ENCODE measurements at regions not wholly inside any gene's neighbourhood (a gene's known extent, or its start where the extent isn't known, plus 50 kb on each side); places are given as distances from the start of the nearest gene placed in this dataset.

- H3K4me2 ChIP-seq (ENCODE audit: insufficient read depth in 1 of 2, low read depth in 2 of 2, low read length in 2 of 2): no peak overlapping the region
- H2AK5ac ChIP-seq (ENCODE audit: low read depth, low read length): no peak overlapping the region
- DNase-seq (ENCODE audit: low read depth in 1 of 2, low spot score in 2 of 2) (no peak), FAIRE-seq (no peak)
- H3K36me3 ChIP-seq (ENCODE audit: control insufficient read depth in 2 of 4, insufficient read depth in 4 of 4, low read length in 3 of 4): no peaks in the 10 kb centered on the region
- H2BK15ac ChIP-seq (ENCODE audit: low read length): no peak overlapping the region
- POLR2A ChIA-PET (ENCODE audit: partially characterized antibody): no interaction called here
- no peak overlapping the region for H2BK120ac ChIP-seq (replicated peaks; ENCODE audit: low read depth, low read length)
- no peak overlapping the region for H3K18ac ChIP-seq (ENCODE audit: extremely low read depth, low read length)
- no peak overlapping the region for H3K56ac ChIP-seq (replicated peaks; ENCODE audit: insufficient read length, low read depth, low read length)
- H3K9me3 ChIP-seq (ENCODE audit: insufficient read depth in 2 of 2, low read depth in 1 of 2, low read length in 1 of 2): no peaks in the 10 kb centered on the region
- no peak overlapping the region for H4K8ac ChIP-seq (ENCODE audit: extremely low read depth, insufficient read depth, low read length)
- no peak overlapping the region for H4K5ac ChIP-seq (ENCODE audit: insufficient read length, low read depth, low read length)
- CTCF ChIA-PET (ENCODE audit: partially characterized antibody): interaction anchor here (0.6 to 0.8 kb wide), 2 partner anchors 22 to 75 kb away, joined by 3 read pairs; no protein-coding TSS in a partner anchor
- no peaks in the 10 kb centered on the region for H3K27me3 ChIP-seq (replicated peaks in 1 of 4; ENCODE audit: control insufficient read depth in 3 of 4, extremely low read depth in 1 of 4, insufficient read depth in 3 of 4, low read length in 3 of 4)
- 94% methylated on average over 7 of the region's 7 CpGs; no CpG with 5 or more reads in 1 of the 2 experiments for WGBS, 2 experiments (ENCODE audit: extremely low coverage in 1 of 2, insufficient coverage in 1 of 2, insufficient read length in 1 of 2, insufficient replicate concordance in 2 of 2, low coverage in 1 of 2, low lambda C conversion rate in 2 of 2, missing lambda C conversion rate in 1 of 2)
- H3K9ac ChIP-seq (replicated peaks in 1 of 4; ENCODE audit: extremely low read depth in 1 of 4, low read depth in 3 of 4, low read length in 3 of 4): no peak overlapping the region
- H3K4me3 ChIP-seq (ENCODE audit: extremely low read depth in 1 of 4, insufficient read depth in 2 of 4, low read depth in 3 of 4, low read length in 4 of 4): no peak overlapping the region
- no peak overlapping the region for H2AFZ ChIP-seq (ENCODE audit: low read length)
- H3K27ac ChIP-seq (ENCODE audit: low read depth, low read length): no peak overlapping the region
- H2BK12ac ChIP-seq (ENCODE audit: low read depth, low read length): no peak overlapping the region
- no peak overlapping the region for H3K14ac ChIP-seq (ENCODE audit: insufficient read length)
- H2BK20ac ChIP-seq (ENCODE audit: low read length): no peak overlapping the region
- H3K23me2 ChIP-seq (ENCODE audit: low read depth, low read length): no peaks in the 10 kb centered on the region
- no peak overlapping the region for H4K91ac ChIP-seq (replicated peaks; ENCODE audit: insufficient read length, low read length)
- H3K79me2 ChIP-seq (ENCODE audit: control insufficient read depth in 1 of 2, insufficient read depth in 2 of 2, low read length in 2 of 2): no peaks in the 10 kb centered on the region
- no peak overlapping the region for H2BK5ac ChIP-seq (ENCODE audit: low read depth, low read length)
- H3K4ac ChIP-seq (replicated peaks; ENCODE audit: insufficient read length, low read depth, low read length): no peak overlapping the region
- H3K79me1 ChIP-seq (ENCODE audit: low read depth, low read length): no peaks in the 10 kb centered on the region
- no peaks in the 10 kb centered on the region for H4K20me1 ChIP-seq (replicated peaks in 1 of 2; ENCODE audit: control insufficient read depth in 1 of 2, insufficient read depth in 2 of 2, low read length in 2 of 2)
- no peak overlapping the region for H3K23ac ChIP-seq (ENCODE audit: insufficient read length)
- peaks cover 0 to 2% (median 0%) of the 10 kb centered on the region in 4 experiments; a peak in 1 of 7 replicates for H3K4me1 ChIP-seq (replicated peaks in 1 of 4; ENCODE audit: control insufficient read depth in 3 of 4, insufficient read depth in 4 of 4, low read length in 3 of 4)
- TF ChIP-seq TCF12 (IDR thresholded peaks at IDR 0.05; ENCODE audit: low read depth, low read length): no peak
- no peak for TF ChIP-seq TBP (IDR thresholded peaks at IDR 0.05; ENCODE audit: low read depth, low read length)
- TF ChIP-seq BACH1 (IDR thresholded peaks at IDR 0.05; ENCODE audit: low read length): no peak
- TF ChIP-seq NANOG (IDR thresholded peaks at IDR 0.05; ENCODE audit: insufficient read depth, low read depth, low read length, poor library complexity, severe bottlenecking): no peak
- no peak for TF ChIP-seq KDM5A (IDR thresholded peaks at IDR 0.05; ENCODE audit: low read length)
- no peak for TF ChIP-seq KDM4A (IDR thresholded peaks at IDR 0.05; ENCODE audit: low read depth, low read length, severe bottlenecking)
- no peak for TF ChIP-seq CHD2 (IDR thresholded peaks at IDR 0.05; ENCODE audit: low read length)
Measured at GRCh38 chr17:14738652-14738988, 437.7 kb downstream of the HS3ST3B1 start.

All from H1 (cell line).